Nephron (organoid): ENCODE measurements at regions not wholly inside any gene's neighbourhood (a gene's known extent, or its start where the extent isn't known, plus 50 kb on each side); places are given as distances from the start of the nearest gene placed in this dataset.
"Not testable (repeated sequence)": the region's sequence is repeated elsewhere in the genome, so short reads cannot be mapped to it uniquely, and the experiment has no call there.

Experiments
- H3K27ac Mint-ChIP-seq, 3 experiments: 2 replicates each; pipeline ENCODE4 v1.8.0; 2020; ENCODE audit warnings: mixed read lengths in 3 of 3, mild to moderate bottlenecking in 2 of 3, moderate library complexity in 1 of 3
- H3K27me3 Mint-ChIP-seq: 2 replicates; pipeline ENCODE4 v1.8.0; 2021; ENCODE audit warnings: low read depth, mild to moderate bottlenecking, moderate library complexity, mixed read lengths
- H3K36me3 Mint-ChIP-seq: 2 replicates; pipeline ENCODE4 v1.8.0; 2020; ENCODE audit warnings: low read depth, mixed read lengths
- H3K4me1 Mint-ChIP-seq: 2 replicates; pipeline ENCODE4 v1.8.0; 2020; ENCODE audit warnings: mixed read lengths
- H3K4me3 Mint-ChIP-seq, 3 experiments: 2 replicates each; pipeline ENCODE4 v1.8.0; 2020; ENCODE audit warnings: mild to moderate bottlenecking in 3 of 3, mixed read lengths in 3 of 3, moderate library complexity in 2 of 3
- H3K9me3 Mint-ChIP-seq: 2 replicates; pipeline ENCODE4 v1.8.0; 2020; ENCODE audit warnings: mixed read lengths

- H3K27ac Mint-ChIP-seq, H3K36me3 Mint-ChIP-seq, H3K27me3 Mint-ChIP-seq, H3K9me3 Mint-ChIP-seq, H3K4me1 Mint-ChIP-seq, H3K4me3 Mint-ChIP-seq: not testable (repeated sequence)
Measured at GRCh38 chrX:144127570-144128169, 243.8 kb downstream of the UBE2NL start.

- not testable (repeated sequence) for H3K27me3 Mint-ChIP-seq, H3K4me1 Mint-ChIP-seq, H3K27ac Mint-ChIP-seq, H3K36me3 Mint-ChIP-seq, H3K4me3 Mint-ChIP-seq, H3K9me3 Mint-ChIP-seq
Measured at GRCh38 chrX:144129511-144129910, 245.6 kb downstream of the UBE2NL start.

GRCh38 chrX:144130507-144130906, 246.6 kb downstream of the UBE2NL start:
- H3K4me3 Mint-ChIP-seq, H3K9me3 Mint-ChIP-seq, H3K27ac Mint-ChIP-seq, H3K27me3 Mint-ChIP-seq, H3K36me3 Mint-ChIP-seq, H3K4me1 Mint-ChIP-seq: not testable (repeated sequence)

GRCh38 chrX:144131080-144131479, 247.2 kb downstream of the UBE2NL start:
- H3K9me3 Mint-ChIP-seq, H3K4me1 Mint-ChIP-seq, H3K4me3 Mint-ChIP-seq, H3K36me3 Mint-ChIP-seq, H3K27me3 Mint-ChIP-seq, H3K27ac Mint-ChIP-seq: not testable (repeated sequence)

GRCh38 chrX:144134448-144135119, 250.7 kb downstream of the UBE2NL start:
- H3K36me3 Mint-ChIP-seq, H3K27me3 Mint-ChIP-seq, H3K4me1 Mint-ChIP-seq, H3K27ac Mint-ChIP-seq, H3K9me3 Mint-ChIP-seq, H3K4me3 Mint-ChIP-seq: not testable (repeated sequence)

- not testable (repeated sequence) for H3K27ac Mint-ChIP-seq, H3K27me3 Mint-ChIP-seq, H3K36me3 Mint-ChIP-seq, H3K4me1 Mint-ChIP-seq, H3K4me3 Mint-ChIP-seq, H3K9me3 Mint-ChIP-seq
Measured at GRCh38 chrX:144154474-144154873, 270.6 kb downstream of the UBE2NL start.

- not testable (repeated sequence) for H3K27me3 Mint-ChIP-seq, H3K4me3 Mint-ChIP-seq, H3K4me1 Mint-ChIP-seq, H3K36me3 Mint-ChIP-seq, H3K27ac Mint-ChIP-seq, H3K9me3 Mint-ChIP-seq
Measured at GRCh38 chrX:144185197-144185596, 301.3 kb downstream of the UBE2NL start.

GRCh38 chrX:144188489-144188888, 304.6 kb downstream of the UBE2NL start:
- not testable (repeated sequence) for H3K9me3 Mint-ChIP-seq, H3K4me3 Mint-ChIP-seq

GRCh38 chrX:144197057-144197456, 313.2 kb downstream of the UBE2NL start:
- H3K4me1 Mint-ChIP-seq, H3K27ac Mint-ChIP-seq, H3K9me3 Mint-ChIP-seq, H3K27me3 Mint-ChIP-seq, H3K36me3 Mint-ChIP-seq, H3K4me3 Mint-ChIP-seq: not testable (repeated sequence)

More at GRCh38 chrX:144188489-144188888, 304.6 kb downstream of the UBE2NL start:
- H3K36me3 Mint-ChIP-seq, H3K4me1 Mint-ChIP-seq, H3K27me3 Mint-ChIP-seq, H3K27ac Mint-ChIP-seq: not testable (repeated sequence)

GRCh38 chrX:144202726-144203125, 318.9 kb downstream of the UBE2NL start:
- H3K27ac Mint-ChIP-seq, H3K4me1 Mint-ChIP-seq, H3K9me3 Mint-ChIP-seq, H3K4me3 Mint-ChIP-seq, H3K36me3 Mint-ChIP-seq, H3K27me3 Mint-ChIP-seq: not testable (repeated sequence)

- not testable (repeated sequence) for H3K4me3 Mint-ChIP-seq, H3K36me3 Mint-ChIP-seq, H3K27me3 Mint-ChIP-seq, H3K27ac Mint-ChIP-seq, H3K4me1 Mint-ChIP-seq, H3K9me3 Mint-ChIP-seq
Measured at GRCh38 chrX:144208360-144209024, 324.6 kb downstream of the UBE2NL start.
